HL-60 (cell line): ENCODE measurements at regions not wholly inside any gene's neighbourhood (a gene's known extent, or its start where the extent isn't known, plus 50 kb on each side); places are given as distances from the start of the nearest gene placed in this dataset.
"Not testable (repeated sequence)": the region's sequence is repeated elsewhere in the genome, so short reads cannot be mapped to it uniquely, and the experiment has no call there.

Experiments
- DNase-seq, 2 experiments: peaks; one replicate each; pipeline ENCODE4 v3.0.0-alpha.2; 2010 to 2020; ENCODE audit warnings: low read depth in 1 of 2, low spot score in 1 of 2
- H3K27ac ChIP-seq: fragments of 250-450 bp; sonication (Bioruptor Pico); replicated peaks from 2 replicates; pipeline ENCODE4 v1.5.1; 2020; ENCODE audit warnings: mild to moderate bottlenecking, moderate library complexity
- H3K27me3 ChIP-seq: fragments of 250-450 bp; sonication (Bioruptor Pico); 2 replicates; pipeline ENCODE4 v1.5.1; 2021; ENCODE audit warnings: mild to moderate bottlenecking, moderate library complexity; ENCODE audit not compliant: insufficient read depth, poor library complexity, severe bottlenecking
- H3K4me3 ChIP-seq: replicated peaks from 2 replicates; pipeline ENCODE4 v1.5.1; 2011; ENCODE audit warnings: mild to moderate bottlenecking, control low read depth, low read length; ENCODE audit not compliant: insufficient read depth
- GABPA ChIP-seq: IDR thresholded peaks from 2 replicates; pipeline ENCODE4 v1.6.1; 2012; ENCODE audit warnings: low read depth
- POLR2AphosphoS5 ChIP-seq: IDR thresholded peaks from 2 replicates; pipeline ENCODE4 v1.6.1; 2012; ENCODE audit warnings: low read depth
- REST ChIP-seq: IDR thresholded peaks from 2 replicates; pipeline ENCODE4 v1.6.1; 2012; ENCODE audit warnings: low read depth; ENCODE audit not compliant: insufficient replicate concordance
- SPI1 ChIP-seq: IDR thresholded peaks from 2 replicates; pipeline ENCODE4 v1.6.1; 2012; ENCODE audit warnings: low read depth, mild to moderate bottlenecking, borderline replicate concordance
- TF ChIP-seq, protein P1 (sequence below): IDR thresholded peaks from one replicate; pipeline ENCODE4 v1.5.1; 2011; ENCODE audit warnings: low read length, control low read depth, inconsistent platforms; ENCODE audit not compliant: insufficient read depth

DNA sequence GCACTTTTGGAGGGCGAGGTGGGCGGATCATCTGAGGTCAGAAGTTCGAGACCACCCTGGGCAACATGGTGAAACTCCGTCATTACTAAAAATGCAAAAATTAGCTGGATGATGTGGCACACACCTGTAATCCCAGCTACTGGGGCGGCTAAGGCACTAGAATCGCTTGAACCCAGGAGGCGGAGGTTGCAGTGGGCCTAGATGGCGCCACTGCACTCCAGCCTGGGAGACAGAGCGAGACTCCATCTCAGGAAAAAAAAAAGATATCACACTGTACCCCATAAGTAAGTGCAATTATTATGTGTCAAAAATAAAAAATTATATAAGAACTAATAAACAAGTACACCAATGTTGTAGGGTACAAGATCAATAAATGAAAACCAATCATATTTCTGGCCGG is 200.0 kb downstream of the CDRT15L2 start:
- no peak for TF ChIP-seq SPI1
- no peak for TF ChIP-seq GABPA
- TF ChIP-seq REST: no peak
- no peak for TF ChIP-seq POLR2AphosphoS5
- TF ChIP-seq, protein P1, sequence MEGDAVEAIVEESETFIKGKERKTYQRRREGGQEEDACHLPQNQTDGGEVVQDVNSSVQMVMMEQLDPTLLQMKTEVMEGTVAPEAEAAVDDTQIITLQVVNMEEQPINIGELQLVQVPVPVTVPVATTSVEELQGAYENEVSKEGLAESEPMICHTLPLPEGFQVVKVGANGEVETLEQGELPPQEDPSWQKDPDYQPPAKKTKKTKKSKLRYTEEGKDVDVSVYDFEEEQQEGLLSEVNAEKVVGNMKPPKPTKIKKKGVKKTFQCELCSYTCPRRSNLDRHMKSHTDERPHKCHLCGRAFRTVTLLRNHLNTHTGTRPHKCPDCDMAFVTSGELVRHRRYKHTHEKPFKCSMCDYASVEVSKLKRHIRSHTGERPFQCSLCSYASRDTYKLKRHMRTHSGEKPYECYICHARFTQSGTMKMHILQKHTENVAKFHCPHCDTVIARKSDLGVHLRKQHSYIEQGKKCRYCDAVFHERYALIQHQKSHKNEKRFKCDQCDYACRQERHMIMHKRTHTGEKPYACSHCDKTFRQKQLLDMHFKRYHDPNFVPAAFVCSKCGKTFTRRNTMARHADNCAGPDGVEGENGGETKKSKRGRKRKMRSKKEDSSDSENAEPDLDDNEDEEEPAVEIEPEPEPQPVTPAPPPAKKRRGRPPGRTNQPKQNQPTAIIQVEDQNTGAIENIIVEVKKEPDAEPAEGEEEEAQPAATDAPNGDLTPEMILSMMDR: no peak
- Histone ChIP-seq H3K27ac (no peak overlapping the region), H3K4me3 (no peak overlapping the region), H3K27me3 (no peaks in the 10 kb centered on the region)
- no peak for DNase-seq

DNA sequence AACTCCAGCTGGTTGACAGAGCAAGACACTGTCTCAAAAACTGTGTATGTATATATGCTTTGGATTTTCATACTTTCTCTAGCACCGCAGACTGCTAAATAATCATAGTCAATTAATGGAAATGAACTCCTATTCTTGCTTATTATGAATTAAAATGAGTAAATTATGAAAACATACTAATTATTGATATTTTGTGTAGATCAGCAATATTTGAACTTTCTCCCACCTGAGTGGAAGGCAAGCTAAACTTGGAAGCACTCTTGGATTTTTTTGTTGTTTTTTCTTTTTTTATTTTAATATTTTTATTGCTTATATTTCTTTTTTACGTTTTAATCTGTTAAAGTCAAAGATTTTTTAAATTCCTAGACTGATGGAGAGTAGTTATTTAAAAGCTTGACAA is 201.7 kb downstream of the CDRT15L2 start:
- no peak overlapping the region for H3K4me3 ChIP-seq
- no peak for DNase-seq
- TF ChIP-seq SPI1 (no peak), REST (no peak), GABPA (no peak), POLR2AphosphoS5 (no peak)
- TF ChIP-seq, protein P1: no peak
- no peak overlapping the region for H3K27ac ChIP-seq
- no peaks in the 10 kb centered on the region for H3K27me3 ChIP-seq

DNA sequence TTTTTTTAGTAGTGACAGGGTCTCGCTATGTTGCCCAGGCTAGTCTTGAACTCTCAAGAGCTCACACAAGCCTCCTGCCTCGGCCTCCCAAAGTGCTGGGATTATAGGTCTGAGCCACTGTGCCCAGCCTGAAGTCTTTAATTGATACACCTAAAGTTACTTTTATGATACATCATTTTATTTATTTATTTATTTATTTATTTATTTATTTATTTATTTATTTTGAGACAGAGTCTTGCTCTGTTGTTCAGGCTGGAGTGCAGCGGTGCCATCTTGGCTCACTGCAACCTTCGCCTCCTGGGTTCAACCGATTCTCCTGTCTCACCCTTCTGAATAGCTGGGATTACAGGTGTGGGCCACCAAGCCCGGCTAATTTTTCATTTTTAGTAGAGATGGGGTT is 202.3 kb downstream of the CDRT15L2 start:
- not testable (repeated sequence) for H3K4me3 ChIP-seq, DNase-seq, H3K27ac ChIP-seq, H3K27me3 ChIP-seq

GRCh38 chr17:20783091-20783490 is 203.6 kb downstream of the CDRT15L2 start:
- Histone ChIP-seq H3K27me3 (no peaks in the 10 kb centered on the region), H3K4me3 (no peak overlapping the region), H3K27ac (no peak overlapping the region)
- DNase-seq: no peak
- no peak for TF ChIP-seq GABPA
- TF ChIP-seq, protein P1: no peak
- no peak for TF ChIP-seq REST
- no peak for TF ChIP-seq POLR2AphosphoS5
- TF ChIP-seq SPI1: no peak
